NB4 (cell line): ENCODE measurements at regions not wholly inside any gene's neighbourhood (a gene's known extent, or its start where the extent isn't known, plus 50 kb on each side); places are given as distances from the start of the nearest gene placed in this dataset.

Experiments used
- POLR2A ChIP-seq: IDR thresholded peaks from 2 replicates; pipeline ENCODE4 v1.6.1; 2011; ENCODE audit warnings: mild to moderate bottlenecking; ENCODE audit not compliant: insufficient read length; ENCODE audit errors: extremely low read depth
- TF ChIP-seq, protein P1 (sequence below): IDR thresholded peaks from one replicate; pipeline ENCODE4 v1.5.1; 2012; ENCODE audit warnings: low read depth, low read length
- TF ChIP-seq, protein P2 (sequence below): IDR thresholded peaks from 2 replicates; pipeline ENCODE4 v1.6.1; 2011; ENCODE audit warnings: low read depth, low read length

DNA sequence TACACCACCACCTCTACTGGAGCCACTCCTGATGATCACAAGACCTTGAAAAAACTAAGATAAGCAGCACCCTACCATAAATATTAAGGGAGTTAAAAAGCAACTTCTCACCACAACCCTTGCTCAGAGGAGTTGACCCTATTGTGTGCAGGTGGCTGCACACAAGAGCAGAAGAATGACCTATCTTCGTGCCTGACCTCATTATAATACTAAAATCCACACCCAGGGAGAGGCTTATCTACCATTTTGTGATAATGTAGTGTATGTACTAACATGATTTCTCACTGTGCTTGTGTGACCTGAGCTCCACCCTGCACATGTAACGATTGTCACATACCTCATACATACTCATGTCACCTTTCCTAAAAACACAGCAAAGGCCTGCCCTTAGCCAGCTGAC, 205.0 kb upstream of the MBL2 start:
- TF ChIP-seq, protein P1, sequence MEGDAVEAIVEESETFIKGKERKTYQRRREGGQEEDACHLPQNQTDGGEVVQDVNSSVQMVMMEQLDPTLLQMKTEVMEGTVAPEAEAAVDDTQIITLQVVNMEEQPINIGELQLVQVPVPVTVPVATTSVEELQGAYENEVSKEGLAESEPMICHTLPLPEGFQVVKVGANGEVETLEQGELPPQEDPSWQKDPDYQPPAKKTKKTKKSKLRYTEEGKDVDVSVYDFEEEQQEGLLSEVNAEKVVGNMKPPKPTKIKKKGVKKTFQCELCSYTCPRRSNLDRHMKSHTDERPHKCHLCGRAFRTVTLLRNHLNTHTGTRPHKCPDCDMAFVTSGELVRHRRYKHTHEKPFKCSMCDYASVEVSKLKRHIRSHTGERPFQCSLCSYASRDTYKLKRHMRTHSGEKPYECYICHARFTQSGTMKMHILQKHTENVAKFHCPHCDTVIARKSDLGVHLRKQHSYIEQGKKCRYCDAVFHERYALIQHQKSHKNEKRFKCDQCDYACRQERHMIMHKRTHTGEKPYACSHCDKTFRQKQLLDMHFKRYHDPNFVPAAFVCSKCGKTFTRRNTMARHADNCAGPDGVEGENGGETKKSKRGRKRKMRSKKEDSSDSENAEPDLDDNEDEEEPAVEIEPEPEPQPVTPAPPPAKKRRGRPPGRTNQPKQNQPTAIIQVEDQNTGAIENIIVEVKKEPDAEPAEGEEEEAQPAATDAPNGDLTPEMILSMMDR = no peak
- no peak for TF ChIP-seq POLR2A
- TF ChIP-seq, protein P2, sequence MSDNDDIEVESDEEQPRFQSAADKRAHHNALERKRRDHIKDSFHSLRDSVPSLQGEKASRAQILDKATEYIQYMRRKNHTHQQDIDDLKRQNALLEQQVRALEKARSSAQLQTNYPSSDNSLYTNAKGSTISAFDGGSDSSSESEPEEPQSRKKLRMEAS = no peak
